Neural progenitor cell (in vitro differentiated cells): ENCODE measurements at regions not wholly inside any gene's neighbourhood (a gene's known extent, or its start where the extent isn't known, plus 50 kb on each side); places are given as distances from the start of the nearest gene placed in this dataset.

Experiments used
- CTCF ChIP-seq: fragments of 200-600 bp; sonication (generic); IDR thresholded peaks from 2 replicates; pipeline ENCODE4 v1.5.1; 2017; ENCODE audit warnings: antibody characterized with exemption, mild to moderate bottlenecking
- EZH2 ChIP-seq: fragments of 200-600 bp; sonication (generic); IDR thresholded peaks from 2 replicates; pipeline ENCODE4 v1.6.1; 2017; ENCODE audit warnings: antibody characterized with exemption, mild to moderate bottlenecking, moderate library complexity
- EZH2phosphoT487 ChIP-seq: fragments of 200-600 bp; sonication (generic); IDR thresholded peaks from 2 replicates; pipeline ENCODE4 v1.6.1; 2017; ENCODE audit warnings: antibody characterized with exemption

GRCh38 chr3:148079370-148079769 lies 618.3 kb upstream of the AGTR1 start:
- no peak for TF ChIP-seq CTCF
- TF ChIP-seq EZH2 = no peak
- no peak for TF ChIP-seq EZH2phosphoT487
